ENCODE measurements at regions not wholly inside any gene's neighbourhood (a gene's known extent, or its start where the extent isn't known, plus 50 kb on each side); places are given as distances from the start of the nearest gene placed in this dataset.

- Histone ChIP-seq H3K27me3 (ENCODE audit: low read length) (no peaks in the 10 kb centered on the region), H3K9me2 (replicated peaks; ENCODE audit: insufficient read depth, low read length) (no peaks in the 10 kb centered on the region), H3K36me3 (ENCODE audit: low read length) (no peaks in the 10 kb centered on the region), H3K79me2 (ENCODE audit: insufficient read depth, low read length) (no peaks in the 10 kb centered on the region), H3K4me3 (ENCODE audit: insufficient read depth, low read length, poor library complexity, severe bottlenecking) (no peak overlapping the region), H3K27ac (ENCODE audit: low read depth, low read length) (no peak overlapping the region), H4K20me1 (ENCODE audit: low read depth, low read length) (no peaks in the 10 kb centered on the region), H3K9ac (ENCODE audit: low read length) (no peak overlapping the region), H3K9me3 (ENCODE audit: insufficient read depth, low read length) (no peaks in the 10 kb centered on the region), H3K4me2 (ENCODE audit: low read depth, low read length, poor library complexity, severe bottlenecking) (no peak overlapping the region), H3F3A (ENCODE audit: insufficient read depth) (no peaks in the 10 kb centered on the region), H2AFZ (ENCODE audit: low read depth, low read length, severe bottlenecking) (no peak overlapping the region)
- no peak for TF ChIP-seq EZH2phosphoT487 (conservative IDR thresholded peaks at IDR 0.05; ENCODE audit: low read length)
- TF ChIP-seq CTCF (IDR thresholded peaks at IDR 0.05; ENCODE audit: insufficient read depth, low read length, poor library complexity, severe bottlenecking): no peak
Observed at GRCh38 chr12:98370976-98371375, 144.4 kb upstream of the TMPO start.

- H3K4me2 ChIP-seq (ENCODE audit: low read depth, low read length, poor library complexity, severe bottlenecking): no peak overlapping the region
Observed at GRCh38 chr12:98371419-98371818, 144.0 kb upstream of the TMPO start.

GRCh38 chr12:98372340-98373024 is 142.9 kb upstream of the TMPO start:
- Histone ChIP-seq H4K20me1 (ENCODE audit: low read depth, low read length) (no peaks in the 10 kb centered on the region), H3F3A (ENCODE audit: insufficient read depth) (no peaks in the 10 kb centered on the region), H2AFZ (ENCODE audit: low read depth, low read length, severe bottlenecking) (no peak overlapping the region), H3K9me3 (ENCODE audit: insufficient read depth, low read length) (no peaks in the 10 kb centered on the region), H3K36me3 (ENCODE audit: low read length) (no peaks in the 10 kb centered on the region), H3K4me3 (ENCODE audit: insufficient read depth, low read length, poor library complexity, severe bottlenecking) (no peak overlapping the region), H3K79me2 (ENCODE audit: insufficient read depth, low read length) (no peaks in the 10 kb centered on the region), H3K9ac (ENCODE audit: low read length) (no peak overlapping the region), H3K4me2 (ENCODE audit: low read depth, low read length, poor library complexity, severe bottlenecking) (no peak overlapping the region), H3K9me2 (replicated peaks; ENCODE audit: insufficient read depth, low read length) (no peaks in the 10 kb centered on the region), H3K27me3 (ENCODE audit: low read length) (no peaks in the 10 kb centered on the region), H3K27ac (ENCODE audit: low read depth, low read length) (no peak overlapping the region)
- TF ChIP-seq CTCF (IDR thresholded peaks at IDR 0.05; ENCODE audit: insufficient read depth, low read length, poor library complexity, severe bottlenecking) (no peak), EZH2phosphoT487 (conservative IDR thresholded peaks at IDR 0.05; ENCODE audit: low read length) (no peak)

More at GRCh38 chr12:98371419-98371818, 144.0 kb upstream of the TMPO start:
- no peak overlapping the region for H3K9ac ChIP-seq (ENCODE audit: low read length)
- H2AFZ ChIP-seq (ENCODE audit: low read depth, low read length, severe bottlenecking): no peak overlapping the region
- no peaks in the 10 kb centered on the region for H3K9me2 ChIP-seq (replicated peaks; ENCODE audit: insufficient read depth, low read length)
- no peaks in the 10 kb centered on the region for H3K9me3 ChIP-seq (ENCODE audit: insufficient read depth, low read length)
- H4K20me1 ChIP-seq (ENCODE audit: low read depth, low read length): no peaks in the 10 kb centered on the region
- no peak overlapping the region for H3K4me3 ChIP-seq (ENCODE audit: insufficient read depth, low read length, poor library complexity, severe bottlenecking)
- no peaks in the 10 kb centered on the region for H3K36me3 ChIP-seq (ENCODE audit: low read length)
- H3K79me2 ChIP-seq (ENCODE audit: insufficient read depth, low read length): no peaks in the 10 kb centered on the region
- no peak overlapping the region for H3K27ac ChIP-seq (ENCODE audit: low read depth, low read length)
- no peaks in the 10 kb centered on the region for H3K27me3 ChIP-seq (ENCODE audit: low read length)
- TF ChIP-seq CTCF (IDR thresholded peaks at IDR 0.05; ENCODE audit: insufficient read depth, low read length, poor library complexity, severe bottlenecking) (no peak), EZH2phosphoT487 (conservative IDR thresholded peaks at IDR 0.05; ENCODE audit: low read length) (no peak)
- H3F3A ChIP-seq (ENCODE audit: insufficient read depth): no peaks in the 10 kb centered on the region
